CD1c-positive myeloid dendritic cell (primary cell): ENCODE measurements at regions not wholly inside any gene's neighbourhood (a gene's known extent, or its start where the extent isn't known, plus 50 kb on each side); places are given as distances from the start of the nearest gene placed in this dataset.
A peak's percentile ranks its signal among the peaks of the same experiment; 100 is the strongest.
"Not testable (repeated sequence)": the region's sequence is repeated elsewhere in the genome, so short reads cannot be mapped to it uniquely, and the experiment has no call there.

ENCODE experiments used
- DNase-seq: peaks from one replicate; pipeline ENCODE4 v3.0.0-alpha.2; 2016; ENCODE audit errors: extremely low spot score

DNA sequence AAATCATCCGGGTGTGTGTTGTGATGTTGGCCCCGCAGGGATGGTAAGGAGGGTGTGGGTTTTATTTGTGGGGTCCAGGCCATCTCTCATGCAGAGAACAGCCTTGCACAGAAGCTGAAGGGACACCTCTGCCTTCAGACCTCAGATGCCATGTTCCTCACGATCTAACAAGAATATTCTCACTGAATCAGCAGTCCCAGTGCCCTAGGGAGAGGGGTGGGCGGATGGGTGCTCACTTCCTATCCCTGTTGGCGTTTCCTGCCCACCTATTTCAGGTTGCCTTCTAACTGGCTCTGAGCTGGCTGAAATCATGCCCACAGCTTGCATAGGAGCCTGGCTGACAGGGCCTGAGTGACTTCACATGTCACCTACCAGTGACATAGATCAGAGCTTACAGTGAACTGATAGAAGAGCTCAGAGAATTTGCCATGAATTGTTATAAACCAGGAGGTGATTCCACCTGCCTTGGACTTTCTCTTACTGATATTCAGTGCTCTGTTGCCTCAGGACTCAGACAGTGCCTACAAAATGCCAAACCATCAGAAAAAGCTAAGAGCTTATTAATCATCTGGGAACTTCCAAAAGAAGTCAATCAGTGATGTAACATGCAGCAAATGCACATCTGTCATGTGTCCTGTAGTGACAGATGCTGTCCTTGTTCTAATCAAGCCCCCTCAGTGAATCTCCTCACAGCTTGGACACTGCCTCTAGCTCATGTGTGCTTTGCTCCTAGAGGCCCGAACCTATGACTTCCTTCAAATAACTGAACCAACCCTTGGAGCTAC, 186.8 kb upstream of the ADRA1D start:
- no peak for DNase-seq

DNA sequence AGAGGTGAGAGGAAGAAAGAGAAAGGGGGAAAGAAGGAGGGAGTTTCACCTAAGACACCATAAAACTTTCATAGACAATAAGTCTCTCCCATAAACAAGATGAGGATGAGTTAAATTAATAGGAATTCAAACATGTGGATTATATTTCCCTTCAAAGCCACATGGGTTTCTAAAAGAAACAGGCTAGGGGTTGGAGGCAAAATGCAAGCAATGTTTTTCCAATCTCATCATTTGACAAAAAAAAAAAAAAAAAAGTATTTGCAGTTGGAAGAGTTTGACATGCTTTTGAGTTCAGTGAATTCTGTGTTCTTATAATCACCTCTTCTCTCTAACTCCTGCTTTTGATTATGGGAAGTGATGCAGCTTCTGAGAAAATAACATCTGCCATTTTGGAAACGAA, 186.1 kb upstream of the ADRA1D start:
- DNase-seq, result no peak

DNA sequence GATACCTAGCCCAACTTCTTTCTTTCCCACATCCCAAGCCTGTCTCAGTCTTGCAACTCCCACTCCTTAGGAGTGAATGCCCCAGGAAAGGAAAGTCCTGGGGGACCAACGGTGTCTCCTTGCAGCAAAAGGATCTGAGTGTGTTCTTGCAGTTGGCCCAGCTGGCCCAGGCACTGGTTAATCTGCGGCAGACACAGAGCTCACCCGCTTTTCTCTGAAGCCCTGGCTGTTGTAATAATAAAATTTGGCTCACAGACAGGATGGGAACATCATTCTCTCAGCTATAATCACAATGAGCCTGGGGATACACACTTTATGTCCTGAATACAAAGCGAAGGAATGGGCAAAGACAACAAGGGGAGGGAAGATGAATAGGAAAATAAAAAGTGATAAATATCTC, 185.6 kb upstream of the ADRA1D start:
- no peak for DNase-seq

DNA sequence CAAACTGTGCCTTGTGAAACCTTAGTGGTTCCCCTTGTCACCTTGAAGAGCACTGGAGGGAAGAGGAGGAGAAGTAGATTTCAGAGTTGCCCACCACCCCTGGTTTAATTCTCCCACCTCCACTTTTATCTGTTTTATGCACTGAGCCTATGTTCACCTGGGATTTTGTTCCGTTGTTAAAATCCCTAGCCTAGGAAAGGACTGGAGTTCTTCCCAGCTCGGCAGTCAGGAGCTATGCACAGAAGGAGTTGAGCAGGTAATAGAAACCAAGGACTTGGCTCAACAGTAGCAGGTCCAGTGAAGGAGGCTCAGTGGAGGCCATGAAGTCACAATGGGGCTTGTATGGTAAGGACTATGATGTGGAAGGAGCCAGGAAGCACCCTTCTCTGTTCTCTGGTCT, 182.4 kb upstream of the ADRA1D start:
- DNase-seq, result no peak

DNA sequence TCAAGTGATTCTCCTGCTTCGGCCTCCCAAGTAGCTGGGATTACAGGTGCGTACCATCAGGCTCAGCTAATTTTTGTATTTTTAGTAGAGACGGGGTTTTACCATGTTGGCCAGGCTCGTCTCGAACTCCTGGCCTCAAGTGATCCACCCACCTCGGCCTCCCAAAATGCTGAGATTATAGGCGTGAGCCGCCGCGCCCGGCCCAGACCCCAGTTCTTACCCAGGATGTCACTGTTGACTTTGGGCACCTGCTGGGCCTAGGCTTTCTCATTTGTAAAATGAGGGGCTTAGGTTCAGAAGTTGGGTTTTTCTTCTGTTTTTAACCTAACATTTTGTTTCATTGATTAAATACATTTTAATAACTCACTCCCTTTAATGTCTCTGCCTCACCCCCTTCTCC, 181.7 kb upstream of the ADRA1D start:
- DNase-seq, result not testable (repeated sequence)

DNA sequence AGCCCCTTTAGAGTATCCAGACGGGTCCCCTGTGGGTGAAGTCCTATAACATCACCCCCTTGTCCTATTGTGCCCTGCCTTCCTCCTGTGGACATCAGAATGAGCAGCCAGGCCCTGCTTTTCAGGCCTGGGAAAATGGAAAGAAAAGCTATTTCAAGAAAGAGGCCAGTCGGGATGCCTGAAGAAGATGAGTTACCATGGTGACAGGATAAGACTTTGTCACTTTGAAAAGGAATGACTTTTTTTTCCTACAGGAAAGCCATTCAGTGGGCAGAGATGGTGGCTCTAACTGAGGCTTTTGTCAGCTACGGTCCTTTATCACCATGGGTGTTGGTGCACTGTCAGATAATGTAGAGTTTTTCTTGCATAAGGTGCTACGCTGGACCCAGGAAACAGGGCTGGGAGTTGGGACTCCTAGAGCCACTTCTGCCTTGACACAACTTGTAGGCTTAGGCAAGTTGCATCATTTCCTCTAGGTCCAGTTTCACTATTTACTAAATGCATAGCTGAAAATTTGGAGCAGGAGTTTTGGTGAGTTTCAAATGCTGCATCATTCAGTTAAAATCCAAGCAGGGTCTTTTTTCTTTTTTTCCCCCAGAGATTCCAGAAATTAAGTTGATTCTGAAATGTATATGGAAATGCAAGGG, 179.0 kb upstream of the ADRA1D start:
- DNase-seq, result peak; percentile 9

DNA sequence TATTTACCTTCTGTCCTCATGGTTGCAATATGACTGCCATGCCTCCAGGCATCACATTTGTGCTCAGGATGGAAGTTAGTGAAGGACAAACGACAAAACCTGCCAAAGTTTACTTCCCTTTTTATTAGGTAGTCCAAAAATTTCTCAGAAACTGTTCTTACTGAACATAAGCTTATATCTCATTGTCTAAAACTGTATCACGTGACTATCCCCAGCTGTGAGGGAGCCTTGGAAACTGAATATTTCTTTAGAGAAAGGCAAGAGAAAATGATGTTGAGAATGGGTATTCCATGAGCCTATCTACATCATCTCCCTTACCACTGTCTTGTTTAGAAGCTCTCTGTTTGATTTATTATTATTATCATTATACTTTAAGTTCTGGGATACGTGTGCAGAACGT, 169.1 kb upstream of the ADRA1D start:
- DNase-seq, result no peak

DNA sequence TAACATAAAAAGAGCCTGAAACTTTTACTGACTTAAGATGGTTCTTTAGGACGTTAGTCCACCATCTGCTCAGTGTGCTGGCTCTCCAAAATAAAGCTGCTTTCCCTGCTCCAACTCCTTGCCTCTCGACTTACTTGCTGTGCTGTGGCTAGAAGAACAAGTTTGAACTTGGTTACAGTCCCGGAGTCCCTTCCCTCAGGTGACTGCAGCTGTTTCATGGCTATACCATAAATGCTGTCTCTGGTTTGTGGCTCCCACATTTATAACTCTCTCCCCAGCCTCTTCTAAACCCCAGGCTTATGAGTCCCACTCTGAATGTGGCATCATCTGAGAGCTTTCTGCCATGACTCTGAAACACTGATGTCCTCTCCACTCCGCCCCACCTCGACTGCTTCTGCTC, 166.2 kb upstream of the ADRA1D start:
- DNase-seq, result no peak

DNA sequence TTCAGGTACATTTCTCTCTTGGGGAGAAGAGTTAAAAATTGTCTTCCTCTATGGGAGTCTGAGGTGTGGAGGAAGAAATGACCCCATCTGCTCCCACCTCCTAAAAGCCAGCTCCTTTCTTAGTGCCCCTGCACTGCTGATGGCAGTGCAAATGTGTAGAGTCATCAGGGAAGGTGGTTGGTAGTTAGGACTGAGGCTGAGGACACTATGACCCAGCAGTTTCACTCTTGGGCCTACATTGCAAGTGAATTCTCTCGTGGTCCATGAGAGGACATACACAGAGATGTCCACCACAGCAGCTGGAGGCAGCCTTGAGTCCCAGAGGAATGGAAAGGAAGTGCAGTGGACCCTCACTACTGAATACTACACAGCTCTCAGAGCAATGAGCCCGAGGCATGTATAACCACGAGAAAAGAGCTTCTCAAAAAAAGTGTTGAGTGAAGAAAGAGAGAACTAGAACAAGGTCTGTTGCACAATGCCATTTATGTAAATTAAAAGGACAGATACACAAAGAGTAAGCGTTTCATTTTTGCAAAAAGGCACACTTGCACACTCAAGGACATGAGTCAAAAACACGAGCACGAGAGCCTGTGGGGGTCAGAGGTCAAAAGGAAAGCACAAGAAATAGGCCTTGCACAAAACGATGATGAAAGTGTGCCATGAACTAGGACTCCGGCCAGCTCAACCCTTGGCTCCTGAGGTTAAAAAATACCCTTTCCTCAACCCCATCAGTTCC, 164.4 kb upstream of the ADRA1D start:
- peak; percentile 71 for DNase-seq

DNA sequence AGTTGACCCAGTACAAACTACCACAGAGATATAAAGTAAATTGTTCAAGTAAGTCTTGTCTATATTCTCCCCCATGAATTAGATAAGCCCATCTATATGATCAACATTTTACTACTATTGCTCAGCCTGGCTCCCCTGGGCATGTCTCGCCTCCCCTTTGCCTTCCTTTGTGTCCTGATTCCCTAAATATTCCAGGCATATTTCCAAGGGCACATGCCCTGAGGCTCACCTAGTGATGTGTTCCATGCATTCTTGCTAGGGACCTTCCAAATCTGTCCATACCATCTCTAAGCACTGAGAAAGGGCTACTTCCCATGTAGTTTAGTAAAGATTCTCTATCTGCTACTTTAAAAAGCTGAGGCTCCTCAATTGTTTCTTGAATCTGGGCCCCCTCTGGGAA, 163.1 kb upstream of the ADRA1D start:
- DNase-seq, result no peak

DNA sequence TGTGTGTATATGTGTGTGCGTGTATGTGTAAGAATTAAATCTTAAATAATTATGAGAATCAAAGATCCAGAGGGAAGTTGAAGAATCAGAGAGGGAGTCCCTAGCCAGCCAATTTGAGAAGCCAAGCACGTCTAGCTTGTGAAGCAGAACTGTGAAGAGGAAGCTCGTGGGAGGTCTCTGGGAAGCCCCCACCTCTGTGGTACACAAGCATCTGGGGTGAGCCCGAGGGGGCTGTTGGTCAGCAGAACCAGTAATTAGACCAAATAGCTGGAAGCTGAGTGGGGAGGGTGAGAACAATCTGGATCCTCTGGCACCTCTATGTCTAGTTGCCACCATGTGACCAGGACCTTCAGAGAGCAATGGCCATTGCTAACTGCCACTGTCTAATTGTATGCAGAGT, 162.7 kb upstream of the ADRA1D start:
- peak; percentile 44 for DNase-seq

DNA sequence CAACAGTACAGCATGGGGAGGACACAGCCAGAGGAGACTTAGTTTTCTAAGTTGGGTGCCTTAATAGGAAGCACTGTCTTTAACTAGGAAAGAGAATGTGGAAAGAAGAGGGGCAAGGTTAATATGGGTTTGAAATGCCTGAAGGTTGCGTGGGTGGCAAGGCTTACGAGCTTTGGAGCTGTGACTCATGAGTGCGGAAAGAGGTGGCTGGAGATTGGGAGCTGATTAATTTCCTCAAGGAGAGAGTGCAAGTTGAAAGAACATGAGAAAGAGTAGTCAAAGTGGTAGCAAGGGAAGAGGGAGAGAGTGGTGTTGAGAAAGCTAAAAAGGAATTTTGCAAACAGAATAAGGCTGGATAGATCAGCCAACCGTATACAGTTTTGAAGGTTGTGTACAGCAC, 157.5 kb upstream of the ADRA1D start:
- no peak for DNase-seq

DNA sequence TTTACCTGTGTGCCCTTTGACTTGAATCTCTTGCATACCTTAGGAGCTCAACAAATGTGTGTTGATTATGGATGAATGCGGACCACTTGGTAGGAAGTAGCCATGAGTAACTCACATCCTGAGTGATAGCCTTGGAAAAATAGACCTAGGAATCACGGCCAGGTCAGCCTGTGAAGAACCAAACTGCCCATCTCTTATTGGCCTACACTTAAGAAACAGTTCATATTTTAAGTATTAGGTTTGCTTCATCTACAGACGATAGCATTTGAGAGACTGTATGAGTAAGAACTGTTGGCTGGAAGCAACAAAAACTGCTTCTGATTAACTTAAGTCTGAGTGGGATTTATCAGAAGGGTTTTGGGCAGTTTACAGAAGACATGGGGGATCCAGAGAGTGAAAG, 152.5 kb upstream of the ADRA1D start:
- DNase-seq, result no peak

DNA sequence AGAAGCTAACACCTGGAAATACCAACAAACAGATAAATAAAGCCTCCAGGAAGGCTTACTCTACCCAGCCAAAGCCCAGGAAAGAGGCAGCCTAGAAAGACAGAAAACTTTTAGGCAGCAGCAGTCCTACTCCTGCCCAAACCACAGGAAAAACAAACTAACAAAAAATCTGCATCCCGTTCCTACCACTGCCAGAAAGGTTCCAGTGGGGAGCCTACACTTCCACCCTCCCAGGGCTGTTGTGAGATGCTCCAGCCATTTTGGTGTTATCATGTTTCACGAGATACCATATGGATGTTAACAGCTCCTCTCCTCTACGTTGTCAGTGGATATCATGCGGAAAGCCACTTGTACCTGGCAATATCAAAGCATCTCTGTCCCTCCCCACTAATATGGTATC, 135.9 kb upstream of the ADRA1D start:
- DNase-seq, result no peak

DNA sequence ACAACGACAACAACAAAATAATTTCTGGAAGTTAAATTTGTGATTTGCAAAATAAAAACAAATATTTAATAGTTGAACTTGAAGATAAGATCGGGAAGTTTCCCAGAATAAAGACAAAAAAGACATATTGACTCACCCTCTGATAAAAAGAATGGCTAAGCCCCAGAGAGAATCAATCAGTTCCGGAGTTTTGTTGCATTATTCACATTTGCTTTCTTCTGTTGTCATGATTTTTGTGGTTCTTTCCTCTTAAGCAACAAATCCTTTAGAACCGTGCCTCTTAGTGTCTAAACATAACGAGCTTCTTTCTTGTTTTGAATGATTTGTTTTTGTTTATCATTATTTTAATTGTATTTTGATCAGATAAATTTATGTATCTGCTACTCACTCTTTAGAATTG, 134.9 kb upstream of the ADRA1D start:
- DNase-seq, result no peak

DNA sequence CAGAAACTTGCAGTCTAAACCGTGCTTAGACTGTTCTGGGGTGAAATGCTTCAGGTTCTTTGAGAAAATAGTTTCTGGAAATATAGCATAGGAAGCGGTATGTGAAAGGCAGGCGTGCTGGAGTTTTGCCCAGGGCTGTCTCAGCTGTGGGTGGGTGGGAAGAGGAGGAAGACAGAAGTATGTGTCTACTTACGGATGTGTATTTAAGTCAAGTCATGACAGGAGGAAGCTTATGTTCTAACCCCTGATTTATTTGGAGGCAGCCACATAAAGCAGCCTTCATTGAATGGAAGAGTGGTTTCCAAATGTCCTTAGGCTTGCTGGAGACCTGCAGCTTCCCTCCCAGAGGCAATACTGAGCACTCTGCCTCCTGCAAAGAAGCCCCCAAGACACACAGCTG, 126.8 kb upstream of the ADRA1D start:
- DNase-seq, result peak; percentile 50

DNA sequence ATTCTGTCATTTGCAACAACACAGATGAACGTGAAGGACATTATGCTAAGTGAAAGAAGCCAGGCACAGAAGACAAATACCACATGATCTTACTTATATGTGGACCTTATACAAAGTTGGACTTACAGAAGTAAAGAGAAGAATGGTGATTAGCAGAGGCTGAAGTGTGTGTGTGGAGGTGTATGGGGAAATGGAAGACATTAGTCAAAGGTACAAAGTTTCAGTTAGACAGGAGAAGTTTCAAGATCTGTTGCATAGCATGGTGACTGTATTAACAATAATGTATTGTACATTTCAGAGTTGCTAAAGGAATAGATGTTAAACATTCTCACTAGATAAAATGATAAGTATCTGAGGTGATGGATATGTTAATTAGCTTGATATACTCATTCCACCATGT, 124.4 kb upstream of the ADRA1D start:
- DNase-seq, result no peak

DNA sequence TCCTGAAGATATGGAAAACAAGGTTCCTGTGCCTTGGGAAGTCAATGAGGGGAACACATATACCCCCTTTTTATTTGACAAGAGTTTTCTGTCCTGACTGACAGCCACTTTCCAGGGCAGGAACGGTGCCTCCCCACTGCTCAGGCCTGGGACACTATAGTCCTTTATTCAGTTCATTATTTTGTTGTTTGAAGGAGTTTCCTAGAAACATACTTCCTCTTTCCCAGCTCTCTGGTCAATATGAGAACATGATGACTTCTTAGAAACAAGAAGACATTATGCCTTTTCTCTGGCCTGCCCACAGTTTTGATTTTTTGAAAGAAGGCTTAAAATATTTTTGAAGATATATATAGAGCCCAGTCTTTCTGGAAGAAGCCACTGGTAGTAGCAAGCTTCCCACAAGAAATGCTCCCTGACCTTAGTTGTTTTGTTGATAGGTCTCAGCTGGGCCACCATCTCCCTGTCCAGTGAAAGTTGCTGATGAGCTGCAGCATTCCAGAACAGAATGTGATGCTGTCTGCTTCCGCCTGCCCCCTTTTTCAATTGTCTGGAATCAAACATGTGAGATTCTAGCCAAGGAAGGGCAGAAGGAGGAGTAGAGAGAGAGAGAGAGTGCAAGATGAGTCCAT, 122.7 kb upstream of the ADRA1D start:
- DNase-seq, result peak; percentile 76

DNA sequence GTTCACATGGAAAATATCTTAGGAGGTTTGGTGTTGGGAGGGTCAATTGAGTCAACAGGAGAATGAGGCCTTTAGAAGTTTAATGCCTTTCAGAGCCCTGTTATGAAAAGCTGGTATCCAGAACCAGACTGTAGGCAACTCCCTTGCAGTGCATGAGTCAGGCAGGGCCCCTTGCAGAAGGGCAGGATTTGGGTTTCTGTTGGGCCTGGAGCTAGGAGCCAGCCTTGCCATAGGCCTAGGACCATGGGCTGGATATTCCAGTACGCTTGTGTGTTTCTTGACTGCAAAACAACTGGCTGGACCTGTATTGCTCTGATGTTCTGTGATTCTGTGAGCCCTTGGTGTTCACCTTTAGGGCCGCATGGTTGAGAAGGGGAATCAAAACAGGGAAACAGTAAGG, 121.8 kb upstream of the ADRA1D start:
- DNase-seq, result no peak

DNA sequence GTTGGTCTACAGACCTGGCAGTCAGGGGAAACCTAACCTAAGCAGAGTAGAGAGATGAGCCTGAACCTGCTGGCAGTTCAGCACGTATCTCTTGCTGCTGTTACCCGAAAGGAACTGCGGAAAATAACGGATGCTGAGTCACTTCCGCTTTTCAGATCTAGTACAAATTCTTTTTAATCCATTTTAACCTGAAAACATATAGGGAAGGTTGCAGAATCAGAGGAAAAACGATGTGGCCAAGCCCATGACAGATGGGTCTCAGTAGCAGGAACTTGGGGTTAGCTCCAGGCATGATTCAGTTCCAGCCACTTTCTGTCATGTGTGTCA, 120.7 kb upstream of the ADRA1D start:
- DNase-seq, result peak; percentile 84

DNA sequence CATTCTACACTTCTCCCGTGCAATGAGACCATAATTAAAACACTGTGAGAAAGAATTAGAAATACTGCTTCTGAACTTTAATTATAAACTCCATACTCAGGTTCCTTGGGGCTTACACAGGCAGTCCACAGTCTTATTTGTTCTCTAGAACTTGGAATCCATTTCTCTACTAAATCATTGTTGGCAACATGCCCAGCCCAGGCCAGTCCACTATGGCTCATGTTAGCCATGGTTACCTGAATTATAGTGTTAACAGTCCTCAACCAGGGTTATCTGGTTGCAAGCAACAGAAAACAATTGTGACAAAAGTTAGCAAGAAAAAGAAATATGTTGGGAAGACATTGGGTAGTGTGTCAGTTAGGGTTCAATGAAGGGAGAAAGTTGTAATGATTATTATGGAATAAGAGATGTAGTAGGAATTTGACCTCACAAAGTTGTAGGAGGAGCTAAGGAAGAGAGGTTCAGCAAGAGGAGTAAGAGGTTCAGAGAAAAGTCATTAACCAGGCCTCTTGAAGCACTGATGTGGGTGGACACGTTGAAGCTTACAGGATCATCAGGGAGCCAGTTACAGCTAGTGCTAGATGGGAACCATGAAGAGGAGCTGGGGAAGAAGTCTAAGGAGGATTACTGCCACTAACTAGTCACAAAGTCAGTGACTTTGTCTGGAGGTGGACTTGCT, 120.2 kb upstream of the ADRA1D start:
- no peak for DNase-seq

DNA sequence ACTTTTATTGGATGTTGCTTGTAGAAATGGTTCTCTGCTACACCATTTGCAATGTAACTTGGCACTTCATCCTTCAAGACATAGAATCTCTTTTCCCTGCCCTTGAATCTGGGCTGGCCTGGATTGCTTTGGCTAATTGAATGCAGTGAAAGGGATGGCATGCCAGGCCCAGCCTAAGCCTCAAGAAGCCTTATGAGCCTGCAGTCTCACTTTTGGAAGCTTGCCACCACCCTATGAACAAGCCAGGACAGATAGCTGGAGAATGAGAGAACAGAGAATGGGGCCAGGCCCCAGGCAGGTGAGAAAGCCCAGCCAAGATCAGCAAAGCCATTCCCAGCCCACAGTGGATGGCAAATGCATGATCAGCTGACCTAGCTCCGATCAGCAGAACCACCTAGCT, 117.0 kb upstream of the ADRA1D start:
- no peak for DNase-seq
